ENCODE measurements at regions not wholly inside any gene's neighbourhood (a gene's known extent, or its start where the extent isn't known, plus 50 kb on each side); places are given as distances from the start of the nearest gene placed in this dataset.

GRCh38 chr15:27619204-27619603 is 479.9 kb downstream of the OCA2 start:
- DNase-seq = no peak

- DNase-seq = no peak
These were observed 482.1 kb downstream of the OCA2 start for GRCh38 chr15:27617013-27617412.

GRCh38 chr15:27608248-27608647 is 490.9 kb downstream of the OCA2 start:
- no peak for DNase-seq

- DNase-seq = peak; percentile 70 to 71
These were observed 497.7 kb downstream of the OCA2 start for GRCh38 chr15:27601239-27601960.

GRCh38 chr15:27599034-27599433 is 500.1 kb downstream of the OCA2 start:
- no peak for DNase-seq

GRCh38 chr15:27598251-27599009 is 500.7 kb downstream of the OCA2 start:
- no peak for DNase-seq

- no peak for DNase-seq
These were observed 503.9 kb downstream of the OCA2 start for GRCh38 chr15:27595211-27595610.

- no peak for DNase-seq
These were observed 506.9 kb downstream of the OCA2 start for GRCh38 chr15:27592036-27592760.
